GM21381 (cell line): ENCODE measurements at regions not wholly inside any gene's neighbourhood (a gene's known extent, or its start where the extent isn't known, plus 50 kb on each side); places are given as distances from the start of the nearest gene placed in this dataset.

Source experiments
- ATAC-seq: cut with Tn5 transposase; IDR thresholded peaks from one replicate; pipeline ENCODE4 v1.9.1; 2021; ENCODE audit warnings: mild to moderate bottlenecking, moderate library complexity; ENCODE audit not compliant: unreplicated experiment

DNA sequence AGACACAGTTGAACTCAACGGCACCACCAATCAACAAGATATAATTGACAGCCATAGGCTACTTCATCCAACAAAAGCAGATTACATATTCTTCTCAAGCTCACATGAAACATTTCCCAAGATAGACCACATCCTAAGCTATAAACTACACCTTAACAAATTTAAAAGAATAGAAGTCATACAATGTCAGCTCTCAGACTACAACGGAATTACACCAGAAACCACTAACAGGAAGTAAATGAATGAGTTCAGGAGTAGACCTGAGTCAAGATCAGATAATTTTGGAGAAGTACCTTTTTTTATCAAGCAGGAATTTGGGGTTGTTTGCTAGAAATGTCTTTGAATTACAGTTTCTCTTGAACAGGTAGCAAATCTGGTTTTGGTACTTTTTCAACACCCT is 237.8 kb downstream of the TBX18 start:
- ATAC-seq = no peak

DNA sequence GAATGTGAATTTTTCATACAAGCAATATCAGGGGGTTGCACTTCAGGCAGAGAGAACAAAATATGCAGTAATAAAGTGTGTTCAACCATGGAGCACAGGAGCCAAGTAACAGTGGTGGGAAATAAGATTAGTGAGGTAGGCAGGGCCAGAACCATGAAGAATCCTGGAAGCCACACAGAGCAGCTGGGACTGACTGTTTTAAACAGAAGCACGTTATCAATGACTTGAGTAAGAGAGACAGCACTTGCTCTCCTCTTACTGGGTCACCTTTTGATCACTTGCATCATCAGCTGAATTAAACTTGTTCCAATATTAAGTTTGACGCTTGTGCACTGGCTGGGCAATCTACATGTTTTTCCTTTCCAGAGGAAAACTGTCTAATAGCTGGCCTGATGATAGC is 238.5 kb downstream of the TBX18 start:
- no peak for ATAC-seq

DNA sequence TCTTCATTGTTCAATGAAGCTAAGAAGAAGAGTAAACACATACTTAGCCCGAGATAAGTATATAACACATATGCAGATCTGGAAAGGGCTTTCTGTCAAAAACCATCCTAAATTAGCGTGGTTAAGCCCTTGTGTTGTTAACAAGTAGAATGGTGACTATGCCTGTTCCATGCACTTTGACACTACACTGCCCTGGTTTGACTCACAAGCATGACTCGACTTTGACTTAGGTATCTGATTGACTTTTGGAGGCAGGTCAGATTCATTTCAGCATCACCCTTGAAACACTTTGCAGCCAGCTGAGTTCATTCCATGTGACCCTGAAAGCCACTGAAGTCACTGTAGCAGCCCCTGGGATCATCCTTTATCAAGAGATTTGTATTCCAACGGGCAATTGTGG is 239.8 kb downstream of the TBX18 start:
- ATAC-seq = no peak

DNA sequence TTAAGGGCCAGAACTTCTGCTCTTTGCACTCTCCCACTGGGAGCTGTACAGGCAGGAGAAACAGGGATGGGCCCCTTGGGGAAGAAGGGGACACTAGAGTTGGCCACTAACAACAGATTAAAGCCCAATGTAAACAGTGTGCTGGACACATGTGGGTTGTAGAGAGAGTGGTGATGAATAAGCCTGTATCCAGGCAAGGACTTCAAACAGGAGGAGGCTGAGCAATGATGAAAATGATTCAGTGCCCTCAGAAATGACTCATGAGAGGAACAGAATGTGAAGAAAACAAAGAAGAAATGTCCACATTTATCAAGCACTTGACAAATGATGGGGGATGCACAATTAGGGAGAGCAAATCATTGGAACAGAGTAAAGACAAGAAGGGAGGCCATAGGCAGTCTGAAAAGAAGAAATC is 242.3 kb downstream of the TBX18 start:
- no peak for ATAC-seq

DNA sequence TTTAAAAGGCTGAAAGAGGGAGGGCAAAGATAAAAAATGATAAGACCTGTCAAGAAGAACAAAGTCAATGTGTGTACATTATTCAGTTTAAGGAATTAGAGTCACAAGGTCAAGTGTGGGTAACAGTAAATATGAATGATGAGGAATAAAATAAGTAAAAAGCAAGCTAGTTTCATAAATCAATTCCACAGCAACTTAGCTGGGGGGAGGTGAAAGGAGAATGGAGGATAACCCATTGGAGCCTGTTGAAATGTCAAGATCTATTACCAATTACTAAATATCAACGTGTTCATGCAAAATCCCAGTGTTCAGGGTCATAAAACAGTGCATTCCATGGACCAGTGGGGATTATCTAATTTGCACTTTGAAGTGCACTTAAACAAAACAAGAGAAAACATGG is 242.9 kb downstream of the TBX18 start:
- no peak for ATAC-seq

DNA sequence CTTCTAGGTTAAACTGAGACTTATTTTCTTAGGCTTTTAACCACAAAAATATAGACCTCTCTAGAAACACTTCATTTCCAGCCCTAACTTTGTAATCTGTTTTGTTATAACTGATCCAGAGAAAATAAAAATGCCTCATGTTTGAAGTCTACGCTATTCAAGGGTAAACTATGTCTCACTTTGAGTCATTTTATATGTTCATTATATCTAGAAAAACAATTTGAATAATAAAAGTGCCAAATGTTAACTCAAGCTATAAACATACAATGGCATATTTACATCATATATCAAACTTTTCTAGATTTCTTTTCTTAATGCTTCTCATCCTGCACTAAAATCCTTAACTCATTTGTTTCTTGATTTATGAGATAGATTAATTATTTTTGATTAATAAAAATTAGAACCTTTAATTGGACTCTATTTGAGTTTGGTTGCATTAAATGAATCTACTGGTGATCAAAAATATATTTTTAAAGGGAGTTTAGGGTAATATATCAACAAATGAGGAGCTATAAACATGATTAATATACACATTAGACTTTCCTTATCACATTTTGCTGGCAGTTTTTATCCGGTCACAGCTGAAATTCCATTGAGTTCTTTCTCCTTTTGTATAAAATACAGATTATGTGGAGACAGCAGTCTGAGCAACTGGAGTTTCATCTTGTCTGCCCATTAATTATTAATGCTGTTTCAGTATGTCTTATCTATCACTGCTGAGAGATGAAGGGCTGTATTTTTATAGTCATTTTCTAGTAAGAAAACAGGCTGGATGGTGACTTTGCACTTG is 246.5 kb downstream of the TBX18 start:
- ATAC-seq = no peak

DNA sequence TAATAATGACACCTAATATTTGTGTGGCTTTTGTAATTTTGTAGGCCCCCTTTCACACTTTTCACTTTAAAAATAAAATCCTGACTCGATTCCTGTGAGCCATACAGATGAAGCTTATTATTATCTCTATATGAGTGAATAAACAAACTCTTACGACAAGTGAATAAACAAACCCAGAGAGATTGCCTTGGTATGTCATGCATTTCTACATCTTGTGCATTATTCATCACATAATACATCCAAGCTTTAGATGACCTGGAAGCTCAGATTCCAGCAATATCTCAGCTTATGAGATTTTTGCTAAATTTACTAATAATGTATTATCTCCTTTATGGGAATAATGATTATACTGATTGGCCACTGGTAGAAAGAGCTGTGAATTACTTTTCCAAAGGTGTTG is 248.2 kb downstream of the TBX18 start:
- ATAC-seq = no peak

DNA sequence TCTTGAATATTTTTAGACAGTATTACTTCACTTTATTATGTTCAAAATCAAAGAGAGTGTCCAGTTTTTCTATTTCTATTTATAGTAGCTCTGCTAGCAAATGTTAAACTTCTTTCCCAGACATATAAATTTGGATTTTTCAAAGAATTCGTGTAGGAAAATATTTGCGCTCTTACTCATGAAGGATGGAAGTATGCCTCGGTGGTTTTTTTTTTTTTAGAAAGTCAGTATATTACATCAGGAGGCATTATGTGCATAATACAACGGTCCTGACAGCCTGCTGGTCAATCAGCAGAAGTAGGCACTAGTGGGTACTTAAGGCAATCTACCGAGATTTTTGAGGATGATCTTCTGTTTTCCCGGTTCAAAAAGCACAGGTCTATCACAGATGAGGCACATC is 249.3 kb downstream of the TBX18 start:
- ATAC-seq = no peak

DNA sequence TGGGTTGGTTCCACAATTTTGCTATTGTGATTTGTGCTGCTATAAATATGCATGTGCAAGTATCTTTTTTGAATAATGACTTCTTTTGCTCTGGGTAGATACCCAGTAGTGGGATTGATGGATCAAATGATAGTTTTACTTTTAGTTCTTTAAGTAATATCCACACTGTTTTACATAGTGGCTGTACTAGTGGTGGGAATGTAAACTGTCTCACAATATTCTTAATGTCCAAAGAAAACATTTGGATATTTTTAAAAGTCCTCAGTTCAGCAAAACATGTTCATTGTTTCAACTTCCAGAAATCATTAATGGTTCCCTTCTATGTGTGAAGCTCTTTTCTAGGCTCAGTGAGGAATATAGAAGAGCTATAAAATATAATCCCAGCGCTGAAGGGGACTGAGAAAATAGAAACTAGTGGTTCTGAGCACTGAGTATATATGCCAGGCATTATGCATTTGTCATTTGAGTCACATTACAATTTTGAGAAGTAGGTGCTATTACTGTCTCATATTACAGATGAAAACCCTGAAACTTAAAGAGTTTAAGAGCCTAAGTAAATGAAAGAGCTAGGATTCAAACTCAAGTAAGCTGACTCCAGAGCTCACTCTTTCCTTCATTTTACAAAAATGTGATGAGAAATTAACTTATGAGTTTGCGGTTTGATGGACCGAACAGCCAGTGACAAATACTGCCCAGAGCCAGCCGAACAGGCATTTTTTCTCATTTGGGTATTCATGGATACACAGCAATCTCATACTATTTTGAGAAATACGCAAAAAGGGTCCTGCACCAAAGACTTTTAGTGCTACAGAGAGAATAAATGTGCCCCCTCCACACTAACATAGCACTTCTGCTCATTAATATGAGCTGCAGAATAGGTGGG is 250.1 kb downstream of the TBX18 start:
- no peak for ATAC-seq

DNA sequence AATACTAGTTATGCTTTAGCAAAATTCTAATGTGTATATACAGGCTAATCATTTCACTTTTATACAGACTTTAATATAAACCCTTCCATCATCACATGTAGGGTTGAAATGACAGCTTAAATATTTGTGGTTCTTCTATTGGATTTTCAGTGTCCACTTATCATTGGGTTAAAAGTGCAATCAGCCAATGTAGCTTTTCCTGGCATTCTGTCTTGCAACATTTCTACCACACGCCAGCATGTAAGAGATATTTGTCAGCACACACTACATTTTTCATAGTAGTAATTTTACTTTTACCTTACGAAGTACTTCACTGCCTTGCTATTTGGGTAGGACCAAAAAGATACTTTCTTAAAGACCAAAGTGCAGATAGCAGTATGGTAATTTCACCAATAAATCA is 252.0 kb downstream of the TBX18 start:
- ATAC-seq = no peak

DNA sequence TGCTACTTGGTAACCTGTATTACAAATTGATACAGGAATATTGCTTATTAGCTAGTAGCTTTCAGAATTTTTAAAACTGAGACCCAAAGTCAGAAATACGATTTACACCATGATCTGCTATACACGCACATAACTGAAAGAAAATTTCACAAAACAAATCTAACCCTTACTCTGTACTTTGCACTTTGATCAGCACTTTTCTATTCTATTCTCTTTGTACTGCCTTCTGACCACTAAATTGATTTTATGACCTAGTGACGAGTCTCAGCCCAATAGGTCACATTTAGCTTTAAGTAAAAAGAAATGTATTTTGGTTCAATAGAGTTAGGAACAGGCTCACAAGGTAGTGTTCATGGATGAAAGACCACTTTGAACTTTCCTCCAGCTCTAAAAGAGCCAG is 252.5 kb downstream of the TBX18 start:
- no peak for ATAC-seq

DNA sequence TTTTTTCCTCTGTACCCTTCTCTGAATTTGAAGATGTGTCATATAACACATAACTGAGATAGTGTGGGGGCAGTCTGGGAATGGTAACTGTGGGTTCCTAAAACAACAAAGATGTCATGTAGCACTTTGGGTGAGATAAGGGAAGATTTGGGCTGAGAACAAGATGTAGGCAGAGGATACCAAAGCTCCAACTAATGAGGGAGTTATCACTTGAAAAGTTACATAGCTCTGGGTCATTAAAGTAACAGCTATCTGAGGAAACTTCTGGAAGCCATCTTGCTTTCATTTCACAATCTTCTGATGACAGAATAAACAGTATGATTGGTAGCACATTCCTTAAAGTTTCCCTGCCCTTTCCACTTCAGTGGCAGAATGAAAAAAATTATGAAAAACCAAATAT is 255.4 kb downstream of the TBX18 start:
- ATAC-seq = no peak

DNA sequence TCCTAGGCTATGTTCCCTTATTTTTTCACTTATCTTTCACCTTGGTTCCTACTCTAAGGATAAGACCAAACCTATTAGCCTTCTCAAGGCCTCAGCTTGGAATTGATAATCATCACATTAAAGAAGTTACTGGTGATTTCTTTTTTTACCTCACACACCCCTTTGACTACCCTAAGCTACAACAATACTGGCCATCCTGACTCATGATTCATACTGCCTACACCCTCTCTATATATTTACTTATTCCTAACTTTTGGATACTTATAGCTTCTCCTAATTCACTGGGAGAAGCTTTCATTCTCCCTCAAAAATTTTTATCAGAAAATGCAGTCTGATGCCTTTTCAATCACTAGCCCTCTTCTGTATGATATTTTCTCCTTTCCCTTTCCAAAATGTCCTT is 256.1 kb downstream of the TBX18 start:
- ATAC-seq = no peak

DNA sequence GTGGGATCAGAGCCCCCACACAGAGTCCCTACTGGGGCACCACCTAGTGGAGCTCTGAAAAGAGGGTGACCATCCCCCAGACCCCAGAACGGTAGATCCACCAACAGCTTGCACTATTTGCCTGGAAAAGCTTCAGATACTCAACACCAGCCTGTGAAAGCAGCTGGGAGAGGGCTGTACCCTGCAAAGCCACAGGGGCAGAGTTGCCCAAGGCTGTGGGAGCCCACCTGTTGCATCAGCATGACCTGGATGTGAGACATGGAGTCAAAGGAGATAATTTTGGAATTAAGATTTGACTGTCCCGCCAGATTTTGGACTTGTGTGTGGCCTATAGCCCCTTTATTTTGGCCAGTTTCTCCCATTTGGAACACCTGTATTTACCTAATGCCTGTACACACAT is 260.4 kb downstream of the TBX18 start:
- ATAC-seq = no peak

DNA sequence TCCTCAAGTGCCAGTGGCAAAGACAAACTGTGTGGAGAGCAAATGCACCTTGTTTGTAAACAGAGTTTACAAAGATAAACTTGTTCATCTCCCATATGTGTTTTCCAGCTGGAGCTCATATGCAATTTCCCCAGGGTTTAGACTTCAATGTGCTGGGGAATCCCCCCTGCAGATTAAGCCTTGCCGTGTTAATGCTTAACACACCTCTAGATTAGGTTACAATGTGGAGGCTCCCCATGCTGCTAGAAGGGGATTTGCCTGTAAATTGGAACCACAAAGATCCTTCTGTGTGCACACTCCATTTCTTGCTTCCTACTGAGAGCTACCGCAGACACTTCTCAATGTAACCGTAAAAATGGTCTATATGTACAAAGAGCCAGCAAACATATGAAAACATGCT is 263.1 kb downstream of the TBX18 start:
- no peak for ATAC-seq

DNA sequence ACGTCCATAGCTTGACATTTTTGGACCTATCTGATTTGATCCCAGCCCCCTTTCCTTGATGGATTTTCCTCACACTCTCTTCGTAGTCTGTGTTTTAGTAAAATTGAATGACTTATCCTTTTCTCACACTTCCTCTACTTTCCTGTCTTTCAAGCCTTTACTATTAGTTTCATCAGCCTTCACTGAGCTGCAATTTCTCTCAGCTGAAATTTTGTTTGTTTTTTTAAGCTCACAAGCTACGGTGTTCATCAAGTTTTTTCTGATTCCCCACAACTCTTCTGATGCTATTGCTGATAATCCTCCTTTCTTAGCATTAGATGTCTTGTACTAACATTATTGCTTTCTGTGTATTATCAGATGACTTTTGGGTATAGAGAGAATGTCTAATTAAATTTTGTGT is 263.7 kb downstream of the TBX18 start:
- no peak for ATAC-seq

DNA sequence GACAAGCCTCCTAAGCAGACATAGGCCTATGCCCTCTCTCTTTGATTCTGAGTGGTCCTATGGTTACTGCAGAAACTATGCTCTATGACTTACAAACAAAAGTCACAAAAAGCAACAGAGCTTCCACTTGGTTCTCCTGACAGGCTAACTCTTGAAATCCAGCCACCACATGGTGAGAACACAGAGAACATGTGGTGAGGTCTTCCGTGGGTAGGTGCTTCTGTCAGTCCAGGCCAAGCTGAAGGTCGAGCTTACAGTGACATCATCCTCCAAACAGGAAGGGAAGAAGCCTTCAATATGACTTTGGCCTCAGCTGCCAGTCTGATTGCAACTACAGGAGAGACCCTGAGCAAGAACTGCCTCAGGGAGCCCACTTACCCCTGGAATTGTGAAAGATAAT is 265.5 kb downstream of the TBX18 start:
- no peak for ATAC-seq

DNA sequence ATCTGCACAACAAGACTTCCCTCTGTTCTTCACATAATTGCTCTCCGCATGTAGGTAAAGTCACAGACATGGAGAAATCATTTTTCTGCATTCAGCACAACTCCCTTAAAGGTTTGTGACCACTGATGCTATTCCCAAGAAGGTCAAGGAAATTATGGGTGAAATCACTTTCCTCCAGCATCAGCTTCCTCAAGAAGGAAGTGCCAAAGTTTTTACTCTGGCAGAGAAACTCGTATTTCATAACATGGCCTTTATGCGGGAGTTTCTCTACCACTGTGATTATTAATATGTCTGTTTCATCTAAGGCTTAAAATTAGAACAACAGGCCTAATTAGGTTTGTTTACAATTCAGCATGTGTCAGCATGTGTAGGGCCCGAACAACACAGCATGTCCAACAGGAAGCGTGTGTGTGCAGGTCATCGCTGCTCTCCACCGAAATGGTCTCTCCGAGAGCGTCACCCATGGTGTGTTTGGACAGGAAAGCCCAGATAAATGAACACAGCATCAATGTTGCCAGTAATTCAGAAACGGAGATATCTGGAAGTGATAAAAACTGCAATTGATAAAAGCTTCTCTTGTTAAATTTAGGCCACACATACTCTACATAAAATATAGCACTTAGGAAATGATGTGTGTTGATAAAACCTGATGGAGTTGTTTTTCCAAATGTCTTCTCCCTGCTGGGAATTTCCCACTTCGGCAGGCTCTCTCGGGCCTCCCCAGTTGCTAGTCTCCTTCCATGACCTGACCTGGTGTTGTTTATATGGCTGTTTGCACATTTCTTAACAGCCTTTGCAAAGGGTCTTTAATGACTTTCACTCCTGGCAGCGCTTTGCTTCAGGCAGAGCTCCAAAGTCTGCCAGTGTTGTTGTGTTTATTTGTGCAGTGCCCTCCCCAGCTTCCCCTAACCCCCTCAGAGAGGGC is 265.1 kb upstream of the CEP162 start:
- no peak for ATAC-seq

DNA sequence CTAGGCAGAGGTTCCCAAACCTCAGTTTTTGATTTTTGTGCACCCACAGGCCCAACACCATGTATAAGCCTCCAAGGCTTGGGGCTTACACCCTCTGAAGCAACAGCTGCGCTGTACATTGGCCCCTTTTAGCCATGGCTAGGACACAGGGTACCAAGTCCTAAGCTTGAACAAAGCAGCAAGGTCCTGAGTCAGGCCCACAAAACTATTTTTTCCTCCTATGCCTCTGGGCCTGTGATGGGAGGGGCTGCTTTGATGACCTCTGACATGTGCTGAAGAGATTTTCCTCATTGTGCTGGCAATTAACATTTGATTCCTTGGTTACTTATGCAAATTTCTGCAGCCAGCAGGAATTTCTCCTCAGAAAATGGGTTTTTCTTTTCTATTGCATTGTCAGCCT is 262.2 kb upstream of the CEP162 start:
- ATAC-seq = no peak

DNA sequence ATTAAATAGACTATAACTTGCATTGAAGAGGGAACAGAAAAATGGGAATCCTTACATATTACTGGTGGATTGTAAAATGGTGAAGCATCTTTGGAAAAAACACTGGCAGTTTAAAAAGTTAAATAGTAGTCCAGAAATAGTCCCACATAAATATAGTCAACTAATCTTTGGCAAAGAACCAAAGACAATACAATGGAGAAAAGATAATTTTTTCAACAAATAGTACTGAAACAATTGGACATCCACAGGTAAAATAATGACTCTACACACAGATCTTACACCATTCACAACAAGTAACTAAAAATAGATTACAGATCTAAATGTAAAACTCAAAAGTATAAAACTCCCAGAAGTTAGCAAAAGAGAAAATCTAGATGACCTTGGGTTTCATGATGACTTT is 259.1 kb upstream of the CEP162 start:
- no peak for ATAC-seq

DNA sequence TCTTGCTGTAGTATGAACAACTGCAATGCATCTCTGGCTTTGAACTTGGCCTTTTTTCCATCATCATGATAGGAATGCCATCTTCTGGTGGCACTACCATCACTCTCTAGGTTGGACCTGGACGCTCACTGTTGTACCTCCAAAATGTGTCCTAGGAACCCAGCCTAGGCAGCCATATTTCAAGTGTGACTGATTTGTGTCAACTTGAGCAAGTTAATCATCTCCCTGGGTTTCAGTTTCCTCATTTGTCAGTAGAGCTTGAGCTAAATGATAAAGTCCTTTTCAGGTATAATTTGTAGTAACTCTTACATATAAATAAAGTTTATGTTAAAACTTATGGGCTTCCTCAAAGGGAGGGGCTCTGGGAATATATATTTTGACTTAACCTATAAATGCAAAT is 241.7 kb upstream of the CEP162 start:
- no peak for ATAC-seq
